ENCODE measurements at regions not wholly inside any gene's neighbourhood (a gene's known extent, or its start where the extent isn't known, plus 50 kb on each side); places are given as distances from the start of the nearest gene placed in this dataset.

GRCh38 chr12:115648463-115648862 lies 629.0 kb downstream of the MED13L start:
- TF ChIP-seq YY1 (IDR thresholded peaks at IDR 0.05; ENCODE audit: insufficient read depth, insufficient read length) (no peak), SUZ12 (IDR thresholded peaks at IDR 0.05; ENCODE audit: extremely low read depth, insufficient read depth, insufficient read length) (no peak), ZNF274 (IDR thresholded peaks at IDR 0.05; ENCODE audit: low read depth, low read length) (no peak)

Measured in NT2/D1 (cell line).